ENCODE measurements at regions not wholly inside any gene's neighbourhood (a gene's known extent, or its start where the extent isn't known, plus 50 kb on each side); places are given as distances from the start of the nearest gene placed in this dataset.

- DNase-seq = no peak
- TF ChIP-seq CTCF (IDR thresholded peaks at IDR 0.05 in 8 of 11, conservative IDR thresholded peaks at IDR 0.05 in 3 of 11) (no peak), POLR2A (IDR thresholded peaks at IDR 0.05) (no peak), POLR2AphosphoS5 (IDR thresholded peaks at IDR 0.05) (no peak)
- H3K27ac ChIP-seq = no peak overlapping the region
- no peaks in the 10 kb centered on the region for H3K4me1 ChIP-seq
- WGBS, 5 donors = 79 to 86% (median 86%) methylated on average over 2 of the region's 2 CpGs
- no peaks in the 10 kb centered on the region for H3K9me3 ChIP-seq
- no peaks in the 10 kb centered on the region for H3K27me3 ChIP-seq (replicated peaks in 1 of 7)
- H3K36me3 ChIP-seq = no peaks in the 10 kb centered on the region
- intact Hi-C loops (cut with DNase I; ENCODE audit: low total_unique reads) = loop anchor here (5.0 kb wide), 1 partner anchor 868 kb away; no protein-coding TSS in a partner anchor
- no peak overlapping the region for H3K4me3 ChIP-seq
These were observed 324.2 kb upstream of the FIGN start for GRCh38 chr2:164060031-164060430.

GRCh38 chr2:164055623-164056022 is 319.8 kb upstream of the FIGN start:
- WGBS, 5 donors = 64 to 83% (median 71%) methylated on average over 2 of the region's 2 CpGs
- no peak for DNase-seq
- H3K4me1 ChIP-seq = no peaks in the 10 kb centered on the region

GRCh38 chr2:164054651-164055050 is 318.8 kb upstream of the FIGN start:
- H3K9me3 ChIP-seq = no peaks in the 10 kb centered on the region
- no peak for TF ChIP-seq POLR2AphosphoS5 (IDR thresholded peaks at IDR 0.05)
- no peak for TF ChIP-seq CTCF (IDR thresholded peaks at IDR 0.05 in 8 of 11, conservative IDR thresholded peaks at IDR 0.05 in 3 of 11)
- H3K4me1 ChIP-seq = no peaks in the 10 kb centered on the region
- intact Hi-C loops (cut with DNase I; ENCODE audit: low total_unique reads) = no loop called here
- H3K27ac ChIP-seq = peak overlapping the region in 1 of 8 donors; percentile 2
- H3K27me3 ChIP-seq (replicated peaks in 1 of 7) = no peaks in the 10 kb centered on the region
- H3K4me3 ChIP-seq = no peak overlapping the region
- no peak for DNase-seq
- 74 to 84% (median 76%) methylated on average over 5 of the region's 5 CpGs for WGBS, 5 donors
- no peaks in the 10 kb centered on the region for H3K36me3 ChIP-seq

More at GRCh38 chr2:164055623-164056022, 319.8 kb upstream of the FIGN start:
- intact Hi-C loops (cut with DNase I; ENCODE audit: low total_unique reads) = no loop called here
- Histone ChIP-seq H3K4me3 (no peak overlapping the region), H3K9me3 (no peaks in the 10 kb centered on the region), H3K36me3 (no peaks in the 10 kb centered on the region), H3K27me3 (replicated peaks in 1 of 7) (no peaks in the 10 kb centered on the region), H3K27ac (peak overlapping the region in 1 of 8 donors; percentile 25)
- TF ChIP-seq POLR2A (IDR thresholded peaks at IDR 0.05) (no peak), POLR2AphosphoS5 (IDR thresholded peaks at IDR 0.05) (no peak), CTCF (IDR thresholded peaks at IDR 0.05 in 8 of 11, conservative IDR thresholded peaks at IDR 0.05 in 3 of 11) (no peak)

GRCh38 chr2:164053021-164053420 is 317.2 kb upstream of the FIGN start:
- no peaks in the 10 kb centered on the region for H3K9me3 ChIP-seq
- no peaks in the 10 kb centered on the region for H3K27me3 ChIP-seq (replicated peaks in 1 of 7)
- no peak for DNase-seq
- no peak for TF ChIP-seq POLR2A (IDR thresholded peaks at IDR 0.05)
- TF ChIP-seq POLR2AphosphoS5 (IDR thresholded peaks at IDR 0.05) = no peak
- TF ChIP-seq CTCF (IDR thresholded peaks at IDR 0.05 in 8 of 11, conservative IDR thresholded peaks at IDR 0.05 in 3 of 11) = no peak
- 59 to 73% (median 60%) methylated on average over 2 of the region's 2 CpGs for WGBS, 5 donors
- H3K4me1 ChIP-seq = no peaks in the 10 kb centered on the region
- no peak overlapping the region for H3K4me3 ChIP-seq
- intact Hi-C loops (cut with DNase I; ENCODE audit: low total_unique reads) = no loop called here
- no peak overlapping the region for H3K27ac ChIP-seq
- no peaks in the 10 kb centered on the region for H3K36me3 ChIP-seq

All from spleen (tissue), 11 donors.